Aorta (tissue), 5 donors: ENCODE measurements at regions not wholly inside any gene's neighbourhood (a gene's known extent, or its start where the extent isn't known, plus 50 kb on each side); places are given as distances from the start of the nearest gene placed in this dataset.

Experiments
- ATAC-seq: fragments of 200-7000 bp; cut with Tn5 transposase; one replicate; pipeline ENCODE4 v1.9.1; 2022; ENCODE audit warnings: moderate library complexity; ENCODE audit not compliant: low FRiP score
- DNase-seq, 2 donors: peaks; one replicate each; pipeline ENCODE4 v3.0.0-alpha.2; 2020
- H3K27ac ChIP-seq, 2 donors: one replicate each; pipeline ENCODE4 v1.5.1; 2013; ENCODE audit warnings: low read length in 2 of 2, mild to moderate bottlenecking in 2 of 2, moderate library complexity in 2 of 2, control low read depth in 1 of 2, inconsistent platforms in 1 of 2, low read depth in 1 of 2
- H3K27me3 ChIP-seq, 2 donors: one replicate each; pipeline ENCODE4 v1.6.1; 2013; ENCODE audit warnings: control low read depth in 1 of 2, low read length in 1 of 2, mild to moderate bottlenecking in 1 of 2, moderate library complexity in 1 of 2; ENCODE audit not compliant: insufficient read depth in 2 of 2, control insufficient read depth in 1 of 2
- H3K36me3 ChIP-seq, 2 donors: one replicate each; pipeline ENCODE4 v1.6.1; 2013; ENCODE audit warnings: control low read depth in 1 of 2, low read length in 1 of 2, mild to moderate bottlenecking in 1 of 2; ENCODE audit not compliant: insufficient read depth in 2 of 2, control insufficient read depth in 1 of 2
- H3K4me1 ChIP-seq, 2 donors: one replicate each; pipeline ENCODE4 v1.6.1; 2013; ENCODE audit warnings: low read length in 2 of 2, control low read depth in 1 of 2, mild to moderate bottlenecking in 1 of 2, moderate library complexity in 1 of 2; ENCODE audit not compliant: insufficient read depth in 2 of 2, control insufficient read depth in 1 of 2
- H3K4me3 ChIP-seq, 2 donors: one replicate each; pipeline ENCODE4 v1.5.1; 2013; ENCODE audit warnings: low read length in 2 of 2, control low read depth in 1 of 2, mild to moderate bottlenecking in 1 of 2
- H3K9me3 ChIP-seq: one replicate; pipeline ENCODE4 v1.6.1; 2013; ENCODE audit warnings: mild to moderate bottlenecking, low read length; ENCODE audit not compliant: control insufficient read depth
- WGBS, 2 donors: extraction: QIAGEN DNeasy Blood & Tissue Kit; methylation state at CpG; one replicate each; pipeline ENCODE4 v1.1.7; 2013; 5-methylcytosine and 5-hydroxymethylcytosine counted together
- intact Hi-C, 2 donors: fragments of 100-400 bp; cut with DNase I; formaldehyde crosslinking; loops; one replicate each; pipeline versions ENCODE4 v1.14.2 to v1.15.0; 2022
- donor health status: healthy with polysubstance abuse.
- donor health status: Bipolar disorder and iron deficiency.
- donor health status: DM: no; HTN: no; CAD: no.
- donor health status: DM: no; HTN: no; CAD: no.
- donor health status: DM: yes; HTN: yes; CAD: no.

- H3K9me3 ChIP-seq = peaks cover 1% of the 10 kb centered on the region
- DNase-seq (no peak), ATAC-seq (no peak)
- no peaks in the 10 kb centered on the region for H3K27me3 ChIP-seq
- no peak overlapping the region for H3K27ac ChIP-seq
- H3K4me3 ChIP-seq = no peak overlapping the region
- intact Hi-C loops = no loop called here
- no peaks in the 10 kb centered on the region for H3K4me1 ChIP-seq
- H3K36me3 ChIP-seq = no peaks in the 10 kb centered on the region
Observed at GRCh38 chr11:87662287-87662686, 513.0 kb downstream of the RAB38 start.

GRCh38 chr11:87660926-87661660 lies 514.1 kb downstream of the RAB38 start:
- intact Hi-C loops = no loop called here
- H3K27ac ChIP-seq = no peak overlapping the region
- WGBS, 2 donors = 36 to 39% methylated on average over 5 of the region's 5 CpGs
- no peaks in the 10 kb centered on the region for H3K27me3 ChIP-seq
- H3K4me3 ChIP-seq = no peak overlapping the region
- H3K4me1 ChIP-seq = no peaks in the 10 kb centered on the region
- no peak for DNase-seq
- ATAC-seq = no peak
- H3K9me3 ChIP-seq = peaks cover 1% of the 10 kb centered on the region
- H3K36me3 ChIP-seq = no peaks in the 10 kb centered on the region

- intact Hi-C loops = no loop called here
- H3K4me1 ChIP-seq = no peaks in the 10 kb centered on the region
- no peak overlapping the region for H3K27ac ChIP-seq
- WGBS, 2 donors = 80 to 94% methylated on average over 5 of the region's 5 CpGs
- no peak overlapping the region for H3K4me3 ChIP-seq
- H3K9me3 ChIP-seq = peaks cover 1% of the 10 kb centered on the region
- ATAC-seq = no peak
- no peaks in the 10 kb centered on the region for H3K36me3 ChIP-seq
- no peak for DNase-seq
- H3K27me3 ChIP-seq = no peaks in the 10 kb centered on the region
Observed at GRCh38 chr11:87659807-87660206, 515.4 kb downstream of the RAB38 start.

GRCh38 chr11:87645626-87646025 lies 529.6 kb downstream of the RAB38 start:
- Histone ChIP-seq H3K27ac (no peak overlapping the region), H3K9me3 (no peaks in the 10 kb centered on the region), H3K27me3 (no peaks in the 10 kb centered on the region), H3K4me3 (no peak overlapping the region), H3K36me3 (no peaks in the 10 kb centered on the region), H3K4me1 (no peaks in the 10 kb centered on the region)
- intact Hi-C loops = no loop called here
- 84 to 90% methylated on average over 1 of the region's 1 CpG for WGBS, 2 donors
- DNase-seq (no peak), ATAC-seq (no peak)

- intact Hi-C loops = no loop called here
- H3K36me3 ChIP-seq = no peaks in the 10 kb centered on the region
- no peaks in the 10 kb centered on the region for H3K27me3 ChIP-seq
- no peaks in the 10 kb centered on the region for H3K4me1 ChIP-seq
- no peak overlapping the region for H3K4me3 ChIP-seq
- no peak overlapping the region for H3K27ac ChIP-seq
- 45 to 58% methylated on average over 1 of the region's 1 CpG for WGBS, 2 donors
- ATAC-seq (no peak), DNase-seq (no peak)
- H3K9me3 ChIP-seq = no peaks in the 10 kb centered on the region
Observed at GRCh38 chr11:87639753-87640364, 535.4 kb downstream of the RAB38 start.

GRCh38 chr11:87635001-87635400 lies 540.2 kb downstream of the RAB38 start:
- DNase-seq (no peak), ATAC-seq (no peak)
- H3K27ac ChIP-seq = no peak overlapping the region
- no peaks in the 10 kb centered on the region for H3K4me1 ChIP-seq
- WGBS, 2 donors = 81 to 89% methylated on average over 5 of the region's 5 CpGs
- intact Hi-C loops = no loop called here
- no peak overlapping the region for H3K4me3 ChIP-seq
- H3K27me3 ChIP-seq = no peaks in the 10 kb centered on the region
- no peaks in the 10 kb centered on the region for H3K36me3 ChIP-seq
- no peaks in the 10 kb centered on the region for H3K9me3 ChIP-seq

- DNase-seq (no peak), ATAC-seq (no peak)
- WGBS, 2 donors = 39 to 43% methylated on average over 3 of the region's 3 CpGs
- no peak overlapping the region for H3K4me3 ChIP-seq
- H3K4me1 ChIP-seq = no peaks in the 10 kb centered on the region
- no peaks in the 10 kb centered on the region for H3K9me3 ChIP-seq
- no peak overlapping the region for H3K27ac ChIP-seq
- H3K36me3 ChIP-seq = no peaks in the 10 kb centered on the region
- H3K27me3 ChIP-seq = no peaks in the 10 kb centered on the region
- intact Hi-C loops = no loop called here
Observed at GRCh38 chr11:87634331-87634730, 540.9 kb downstream of the RAB38 start.

- Histone ChIP-seq H3K9me3 (no peaks in the 10 kb centered on the region), H3K4me1 (no peaks in the 10 kb centered on the region), H3K27me3 (no peaks in the 10 kb centered on the region), H3K4me3 (no peak overlapping the region), H3K36me3 (no peaks in the 10 kb centered on the region), H3K27ac (no peak overlapping the region)
- intact Hi-C loops = no loop called here
- ATAC-seq = no peak
- DNase-seq = no peak
Observed at GRCh38 chr11:87628957-87629356, 546.3 kb downstream of the RAB38 start.

- WGBS, 2 donors = 60 to 65% methylated on average over 5 of the region's 5 CpGs
Observed at GRCh38 chr11:87628026-87628580, 547.1 kb downstream of the RAB38 start.

More at GRCh38 chr11:87628026-87628580, 547.1 kb downstream of the RAB38 start:
- intact Hi-C loops = no loop called here
- Histone ChIP-seq H3K27me3 (no peaks in the 10 kb centered on the region), H3K4me3 (no peak overlapping the region), H3K36me3 (no peaks in the 10 kb centered on the region), H3K27ac (no peak overlapping the region), H3K9me3 (no peaks in the 10 kb centered on the region), H3K4me1 (no peaks in the 10 kb centered on the region)
- ATAC-seq (no peak), DNase-seq (no peak)
